SK-N-SH (cell line): ENCODE measurements at regions not wholly inside any gene's neighbourhood (a gene's known extent, or its start where the extent isn't known, plus 50 kb on each side); places are given as distances from the start of the nearest gene placed in this dataset.

Experiments
- CTCF ChIA-PET: fragments of 300-600, 350-600 bp; formaldehyde crosslinking; extraction: SDS; loops from one replicate; lab custom pipeline; 2021; lab: Yijun Ruan, JAX
- POLR2A ChIA-PET: fragments of 350-600 bp; sonication (Branson Sonifier 250); formaldehyde crosslinking; extraction: SDS; loops from one replicate; lab custom pipeline; 2020; ENCODE audit warnings: antibody characterized with exemption, inconsistent platforms; lab: Yijun Ruan, JAX
- DNase-seq: peaks from one replicate; pipeline ENCODE4 v3.0.0; 2012
- H2AFZ ChIP-seq: fragments of 200-600 bp; sonication (generic); 2 replicates; pipeline ENCODE4 v1.8.1; 2016; ENCODE audit warnings: antibody characterized with exemption, mild to moderate bottlenecking, low read depth
- H3F3A ChIP-seq: fragments of 200-600 bp; sonication (generic); replicated peaks from 2 replicates; pipeline ENCODE3; 2016; ENCODE audit warnings: antibody characterized with exemption, mild to moderate bottlenecking; ENCODE audit not compliant: insufficient read depth
- H3K27ac ChIP-seq, 2 experiments: fragments of 200-500 bp in 1 of 2; fragments of 200-600 bp in 1 of 2; sonication (Bioruptor generic) in 1 of 2; sonication (generic), shearing (Covaris generic) in 1 of 2; 2 replicates each; pipeline versions ENCODE4 v1.5.1 to v1.6.1; 2014 to 2016; ENCODE audit warnings: low read depth in 2 of 2, inconsistent platforms in 1 of 2, low read length in 1 of 2, mild to moderate bottlenecking in 1 of 2, mixed read lengths in 1 of 2
- H3K27me3 ChIP-seq: fragments of 200-600 bp; sonication (generic), shearing (Covaris generic); 2 replicates; pipeline ENCODE4 v1.6.1; 2016; ENCODE audit warnings: mixed run types; ENCODE audit not compliant: insufficient read depth
- H3K36me3 ChIP-seq, 2 experiments: fragments of 200-500 bp in 1 of 2; fragments of 200-600 bp in 1 of 2; sonication (Bioruptor generic) in 1 of 2; sonication (generic) in 1 of 2; replicated peaks in 1 of 2; 2 replicates each; pipeline versions ENCODE3 to v1.5.1; 2014 to 2016; ENCODE audit warnings: low read length in 1 of 2, mild to moderate bottlenecking in 1 of 2; ENCODE audit not compliant: insufficient read depth in 2 of 2, control insufficient read depth in 1 of 2
- H3K4me1 ChIP-seq, 2 experiments: fragments of 200-500 bp in 1 of 2; fragments of 200-600 bp in 1 of 2; sonication (Bioruptor generic) in 1 of 2; sonication (generic), shearing (Covaris generic) in 1 of 2; 2 replicates each; pipeline versions ENCODE4 v1.5.1 to v1.6.1; 2014 to 2016; ENCODE audit warnings: low read depth in 1 of 2, low read length in 1 of 2, mixed run types in 1 of 2; ENCODE audit not compliant: insufficient read depth in 2 of 2, control insufficient read depth in 1 of 2
- H3K4me2 ChIP-seq: fragments of 200-600 bp; sonication (generic), shearing (Covaris generic); 2 replicates; pipeline ENCODE4 v1.6.1; 2017; ENCODE audit warnings: mixed run types
- H3K4me3 ChIP-seq, 2 experiments: fragments of 200-500 bp in 1 of 2; fragments of 200-600 bp in 1 of 2; sonication (Bioruptor generic) in 1 of 2; sonication (generic), shearing (Covaris generic) in 1 of 2; 2 replicates each; pipeline versions ENCODE4 v1.5.1 to v1.8.1; 2014 to 2016; ENCODE audit warnings: low read depth in 2 of 2, inconsistent platforms in 1 of 2, low read length in 1 of 2, mild to moderate bottlenecking in 1 of 2, mixed read lengths in 1 of 2, moderate library complexity in 1 of 2
- H3K79me2 ChIP-seq: fragments of 200-600 bp; sonication (generic); 2 replicates; pipeline ENCODE4 v1.8.1; 2017; ENCODE audit warnings: mild to moderate bottlenecking; ENCODE audit not compliant: insufficient read depth
- H3K9ac ChIP-seq: fragments of 200-600 bp; sonication (generic); 2 replicates; pipeline ENCODE4 v1.6.1; 2017; ENCODE audit warnings: mixed run types
- H3K9me2 ChIP-seq: fragments of 200-600 bp; sonication (generic); 2 replicates; pipeline ENCODE4 v1.6.1; 2017; ENCODE audit warnings: mixed run types
- H3K9me3 ChIP-seq: fragments of 200-600 bp; sonication (generic); 2 replicates; pipeline ENCODE4 v1.6.1; 2017; ENCODE audit warnings: mixed run types, mild to moderate bottlenecking, moderate library complexity
- H4K20me1 ChIP-seq: fragments of 200-600 bp; sonication (generic); 2 replicates; pipeline ENCODE4 v1.6.1; 2017; ENCODE audit warnings: mild to moderate bottlenecking, mixed run types; ENCODE audit not compliant: insufficient read depth
- CHD2 ChIP-seq: fragments of 150-350 bp; IDR thresholded peaks from 2 replicates; pipeline ENCODE4 v1.6.1; 2018; ENCODE audit warnings: low read length; ENCODE audit not compliant: partially characterized antibody
- EP300 ChIP-seq, 2 experiments: IDR thresholded peaks; 2 replicates each; pipeline versions ENCODE4 v1.4.0 to v1.6.1; 2012; ENCODE audit warnings: borderline replicate concordance in 1 of 2, low read depth in 1 of 2, low read length in 1 of 2
- FOSL2 ChIP-seq: IDR thresholded peaks from 2 replicates; pipeline ENCODE4 v1.4.0; 2012; ENCODE audit warnings: low read depth, mild to moderate bottlenecking, moderate library complexity, borderline replicate concordance
- GATA2 ChIP-seq: sonication (generic); formaldehyde crosslinking; IDR thresholded peaks from 2 replicates; pipeline ENCODE4 v1.5.0; 2020; ENCODE audit warnings: mild to moderate bottlenecking, missing genetic modification reagents
- MEF2A ChIP-seq: IDR thresholded peaks from 2 replicates; pipeline ENCODE4 v1.4.0; 2012; ENCODE audit warnings: low read depth, borderline replicate concordance
- MXI1 ChIP-seq: IDR thresholded peaks from 2 replicates; pipeline ENCODE4 v1.6.1; 2012; ENCODE audit warnings: mild to moderate bottlenecking, low read depth, low read length, improper control_type of control experiment
- RXRA ChIP-seq: IDR thresholded peaks from 2 replicates; pipeline ENCODE4 v1.4.0; 2012; ENCODE audit warnings: low read depth, mild to moderate bottlenecking, borderline replicate concordance
- SMC3 ChIP-seq: IDR thresholded peaks from 2 replicates; pipeline ENCODE4 v1.6.1; 2012; ENCODE audit warnings: low read depth, low read length, improper control_type of control experiment
- TAF1 ChIP-seq: IDR thresholded peaks from 2 replicates; pipeline ENCODE4 v1.6.1; 2012; ENCODE audit warnings: low read depth, mild to moderate bottlenecking, low read length, moderate library complexity, borderline replicate concordance
- YY1 ChIP-seq: IDR thresholded peaks from 2 replicates; pipeline ENCODE4 v1.4.0; 2012; ENCODE audit warnings: low read depth, mild to moderate bottlenecking
- WGBS: methylation state at CpG from one replicate; pipeline ENCODE4 v1.1.6; 2017; ENCODE audit warnings: low lambda C conversion rate; 5-methylcytosine and 5-hydroxymethylcytosine counted together
- TF ChIP-seq, protein P1 (sequence below): IDR thresholded peaks from 2 replicates; pipeline ENCODE4; 2012
- TF ChIP-seq, protein P2 (sequence below): fragments of 150-350 bp; IDR thresholded peaks from 2 replicates; pipeline ENCODE4 v1.6.1; 2017; ENCODE audit warnings: antibody characterized with exemption, low read length, low read depth, borderline replicate concordance
- TF ChIP-seq, protein P3 (sequence below): IDR thresholded peaks from 2 replicates; pipeline ENCODE4 v1.4.0; 2012; ENCODE audit warnings: low read depth, borderline replicate concordance

DNA sequence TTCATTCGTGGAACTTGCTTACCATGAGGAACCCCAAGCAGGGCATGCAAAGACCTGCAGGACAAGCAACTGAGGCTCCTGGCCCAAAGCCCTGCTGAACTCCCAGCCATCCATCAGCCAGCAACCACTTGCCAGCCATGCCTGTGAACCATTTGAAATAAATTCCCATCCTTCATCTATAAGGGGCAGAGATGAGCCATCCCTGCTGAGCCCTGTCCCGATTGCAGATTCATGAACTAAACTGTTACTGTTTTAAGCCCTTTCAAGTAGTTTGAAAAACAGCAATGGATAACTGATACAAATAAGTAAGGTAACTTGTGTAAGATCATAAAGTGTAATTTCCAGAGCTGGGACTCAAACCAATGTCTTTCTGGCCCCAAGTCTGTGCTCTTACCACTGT is 114.4 kb upstream of the WSCD1 start:
- Histone ChIP-seq H2AFZ (no peak overlapping the region), H3F3A (no peaks in the 10 kb centered on the region), H3K9ac (no peak overlapping the region), H4K20me1 (no peaks in the 10 kb centered on the region)
- CTCF ChIA-PET, result no interaction called here
- TF ChIP-seq, protein P1, sequence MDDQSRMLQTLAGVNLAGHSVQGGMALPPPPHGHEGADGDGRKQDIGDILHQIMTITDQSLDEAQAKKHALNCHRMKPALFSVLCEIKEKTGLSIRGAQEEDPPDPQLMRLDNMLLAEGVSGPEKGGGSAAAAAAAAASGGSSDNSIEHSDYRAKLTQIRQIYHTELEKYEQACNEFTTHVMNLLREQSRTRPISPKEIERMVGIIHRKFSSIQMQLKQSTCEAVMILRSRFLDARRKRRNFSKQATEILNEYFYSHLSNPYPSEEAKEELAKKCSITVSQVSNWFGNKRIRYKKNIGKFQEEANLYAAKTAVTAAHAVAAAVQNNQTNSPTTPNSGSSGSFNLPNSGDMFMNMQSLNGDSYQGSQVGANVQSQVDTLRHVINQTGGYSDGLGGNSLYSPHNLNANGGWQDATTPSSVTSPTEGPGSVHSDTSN, result no peak
- TF ChIP-seq, protein P2, sequence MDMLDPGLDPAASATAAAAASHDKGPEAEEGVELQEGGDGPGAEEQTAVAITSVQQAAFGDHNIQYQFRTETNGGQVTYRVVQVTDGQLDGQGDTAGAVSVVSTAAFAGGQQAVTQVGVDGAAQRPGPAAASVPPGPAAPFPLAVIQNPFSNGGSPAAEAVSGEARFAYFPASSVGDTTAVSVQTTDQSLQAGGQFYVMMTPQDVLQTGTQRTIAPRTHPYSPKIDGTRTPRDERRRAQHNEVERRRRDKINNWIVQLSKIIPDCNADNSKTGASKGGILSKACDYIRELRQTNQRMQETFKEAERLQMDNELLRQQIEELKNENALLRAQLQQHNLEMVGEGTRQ, result no peak
- TF ChIP-seq EP300 (IDR thresholded peaks at IDR 0.05; ENCODE audit: borderline replicate concordance in 1 of 2, low read depth in 1 of 2, low read length in 1 of 2) (no peak), SMC3 (no peak), GATA2 (no peak), TAF1 (no peak), MXI1 (no peak), YY1 (no peak), MEF2A (no peak), RXRA (no peak)
- TF ChIP-seq, protein P3, sequence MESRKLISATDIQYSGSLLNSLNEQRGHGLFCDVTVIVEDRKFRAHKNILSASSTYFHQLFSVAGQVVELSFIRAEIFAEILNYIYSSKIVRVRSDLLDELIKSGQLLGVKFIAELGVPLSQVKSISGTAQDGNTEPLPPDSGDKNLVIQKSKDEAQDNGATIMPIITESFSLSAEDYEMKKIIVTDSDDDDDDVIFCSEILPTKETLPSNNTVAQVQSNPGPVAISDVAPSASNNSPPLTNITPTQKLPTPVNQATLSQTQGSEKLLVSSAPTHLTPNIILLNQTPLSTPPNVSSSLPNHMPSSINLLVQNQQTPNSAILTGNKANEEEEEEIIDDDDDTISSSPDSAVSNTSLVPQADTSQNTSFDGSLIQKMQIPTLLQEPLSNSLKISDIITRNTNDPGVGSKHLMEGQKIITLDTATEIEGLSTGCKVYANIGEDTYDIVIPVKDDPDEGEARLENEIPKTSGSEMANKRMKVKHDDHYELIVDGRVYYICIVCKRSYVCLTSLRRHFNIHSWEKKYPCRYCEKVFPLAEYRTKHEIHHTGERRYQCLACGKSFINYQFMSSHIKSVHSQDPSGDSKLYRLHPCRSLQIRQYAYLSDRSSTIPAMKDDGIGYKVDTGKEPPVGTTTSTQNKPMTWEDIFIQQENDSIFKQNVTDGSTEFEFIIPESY, result no peak
- TF ChIP-seq, all 33 proteins: peak for 0
- POLR2A ChIA-PET, result no interaction called here
- no peaks in the 10 kb centered on the region for H3K4me1 ChIP-seq
- no peak overlapping the region for H3K4me3 ChIP-seq
- 8% methylated on average over 2 of the region's 2 CpGs for WGBS
- H3K27me3 ChIP-seq, result no peaks in the 10 kb centered on the region; the same call in 1 of the 2 replicates
- no peaks in the 10 kb centered on the region for H3K9me3 ChIP-seq
- DNase-seq, result no peak
- H3K36me3 ChIP-seq, result no peaks in the 10 kb centered on the region
- H3K27ac ChIP-seq, result no peak overlapping the region
- H3K4me2 ChIP-seq, result no peak overlapping the region
- H3K9me2 ChIP-seq, result no peaks in the 10 kb centered on the region
- H3K79me2 ChIP-seq, result no peaks in the 10 kb centered on the region

DNA sequence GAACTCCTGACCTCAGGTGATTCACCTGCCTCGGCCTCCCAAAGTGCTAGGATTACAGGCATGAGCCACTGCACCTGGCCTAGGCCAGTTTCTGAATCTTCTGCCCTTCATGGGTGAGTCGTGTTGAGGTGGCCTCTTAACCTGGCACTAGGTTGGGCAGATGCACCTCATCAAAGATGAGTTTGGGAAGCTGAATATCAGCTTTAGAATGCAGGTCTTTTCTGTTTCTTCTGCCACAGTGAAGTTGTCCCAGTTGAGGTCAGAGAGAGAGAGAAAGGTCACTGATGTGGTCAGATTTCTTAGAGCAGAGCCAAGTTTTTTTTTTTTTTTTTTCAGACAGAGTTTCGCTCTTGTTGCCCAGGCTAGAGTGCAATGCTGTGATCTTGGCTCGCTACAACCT is 111.3 kb upstream of the WSCD1 start:
- Histone ChIP-seq H3K27me3 (no peaks in the 10 kb centered on the region; the same call in 1 of the 2 replicates), H4K20me1 (no peaks in the 10 kb centered on the region), H3F3A (no peaks in the 10 kb centered on the region), H3K4me1 (no peaks in the 10 kb centered on the region), H3K27ac (no peak overlapping the region), H3K4me3 (no peak overlapping the region), H3K9ac (no peak overlapping the region), H3K9me2 (no peaks in the 10 kb centered on the region), H3K9me3 (no peaks in the 10 kb centered on the region), H3K4me2 (no peak overlapping the region), H3K36me3 (no peaks in the 10 kb centered on the region), H3K79me2 (no peaks in the 10 kb centered on the region), H2AFZ (no peak overlapping the region)
- TF ChIP-seq FOSL2 (no peak), YY1 (no peak), CHD2 (no peak)
- CTCF ChIA-PET, result no interaction called here
- WGBS, result 7% methylated on average over 4 of the region's 4 CpGs
- POLR2A ChIA-PET, result no interaction called here
- no peak for DNase-seq
